Neutrophil (primary cell): ENCODE measurements at regions not wholly inside any gene's neighbourhood (a gene's known extent, or its start where the extent isn't known, plus 50 kb on each side); places are given as distances from the start of the nearest gene placed in this dataset.

Experiments
- H3K27ac ChIP-seq: fragments of 200-600 bp; sonication (generic); 2 replicates; pipeline ENCODE4 v1.5.1; 2016; ENCODE audit warnings: mild to moderate bottlenecking, moderate library complexity
- H3K27me3 ChIP-seq: fragments of 200-600 bp; sonication (generic); 2 replicates; pipeline ENCODE4 v1.6.0; 2016; ENCODE audit warnings: mild to moderate bottlenecking
- H3K36me3 ChIP-seq: fragments of 200-600 bp; sonication (generic); 2 replicates; pipeline ENCODE4 v1.5.1; 2017
- H3K4me1 ChIP-seq, 2 experiments: fragments of 200-600 bp in 1 of 2; sonication (generic) in 1 of 2; 1 replicate in 1 of 2; 2 replicates in 1 of 2; pipeline versions ENCODE4 v1.5.1 to v1.6.1; 2013 to 2016; ENCODE audit warnings: low read depth in 1 of 2, low read length in 1 of 2, mild to moderate bottlenecking in 1 of 2, moderate library complexity in 1 of 2; ENCODE audit not compliant: control insufficient read depth in 1 of 2, insufficient read depth in 1 of 2
- H3K4me3 ChIP-seq, 2 experiments: fragments of 200-600 bp in 1 of 2; sonication (generic) in 1 of 2; 1 replicate in 1 of 2; 2 replicates in 1 of 2; pipeline ENCODE4 v1.5.1; 2013 to 2016; ENCODE audit warnings: low read depth in 1 of 2, low read length in 1 of 2, mild to moderate bottlenecking in 1 of 2, moderate library complexity in 1 of 2
- H3K9me3 ChIP-seq: fragments of 200-600 bp; sonication (generic); 2 replicates; pipeline ENCODE4 v1.5.1; 2016
- TF ChIP-seq, protein P1 (sequence below): fragments of 200-600 bp; sonication (generic); IDR thresholded peaks from 2 replicates; pipeline ENCODE4 v1.5.1; 2016; ENCODE audit warnings: antibody characterized with exemption

DNA sequence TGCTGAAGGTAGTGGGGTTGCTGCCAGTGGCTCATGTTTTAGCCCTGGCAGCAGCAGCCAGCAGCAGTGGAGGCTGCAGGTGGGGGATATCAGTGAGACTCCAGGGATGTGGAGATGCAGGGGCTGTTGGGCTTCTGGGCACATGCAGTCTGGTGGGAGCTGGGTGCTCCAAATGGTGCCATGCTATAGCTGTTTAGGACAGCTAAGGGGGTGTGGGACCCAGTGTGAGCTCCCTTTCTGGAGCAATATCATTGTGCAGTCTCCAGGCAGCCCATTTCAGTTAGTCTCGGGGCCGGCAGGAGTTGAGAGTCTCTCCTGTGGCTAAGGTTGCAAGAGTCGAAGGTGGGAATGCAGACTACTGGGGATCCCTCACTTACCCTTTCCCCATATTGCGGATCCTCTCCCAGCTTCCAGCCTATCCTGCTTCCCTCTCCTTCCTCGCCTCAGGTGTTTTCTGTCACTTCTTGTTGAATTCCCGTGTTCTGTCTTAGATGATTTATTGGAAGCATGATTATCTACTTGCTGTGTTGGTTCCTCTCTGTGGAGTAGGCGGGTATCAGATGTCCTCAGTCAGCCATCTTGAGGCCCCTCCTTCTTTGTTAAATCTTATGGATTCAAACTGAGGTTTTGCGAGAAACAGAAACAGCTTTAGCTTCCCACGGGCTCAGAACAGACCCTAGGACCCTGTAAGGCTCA, 112.0 kb downstream of the FAM43A start:
- Histone ChIP-seq H3K9me3 (no peaks in the 10 kb centered on the region), H3K4me3 (no peak overlapping the region), H3K4me1 (no peaks in the 10 kb centered on the region), H3K27ac (no peak overlapping the region), H3K27me3 (no peaks in the 10 kb centered on the region), H3K36me3 (no peaks in the 10 kb centered on the region)
- TF ChIP-seq, protein P1, sequence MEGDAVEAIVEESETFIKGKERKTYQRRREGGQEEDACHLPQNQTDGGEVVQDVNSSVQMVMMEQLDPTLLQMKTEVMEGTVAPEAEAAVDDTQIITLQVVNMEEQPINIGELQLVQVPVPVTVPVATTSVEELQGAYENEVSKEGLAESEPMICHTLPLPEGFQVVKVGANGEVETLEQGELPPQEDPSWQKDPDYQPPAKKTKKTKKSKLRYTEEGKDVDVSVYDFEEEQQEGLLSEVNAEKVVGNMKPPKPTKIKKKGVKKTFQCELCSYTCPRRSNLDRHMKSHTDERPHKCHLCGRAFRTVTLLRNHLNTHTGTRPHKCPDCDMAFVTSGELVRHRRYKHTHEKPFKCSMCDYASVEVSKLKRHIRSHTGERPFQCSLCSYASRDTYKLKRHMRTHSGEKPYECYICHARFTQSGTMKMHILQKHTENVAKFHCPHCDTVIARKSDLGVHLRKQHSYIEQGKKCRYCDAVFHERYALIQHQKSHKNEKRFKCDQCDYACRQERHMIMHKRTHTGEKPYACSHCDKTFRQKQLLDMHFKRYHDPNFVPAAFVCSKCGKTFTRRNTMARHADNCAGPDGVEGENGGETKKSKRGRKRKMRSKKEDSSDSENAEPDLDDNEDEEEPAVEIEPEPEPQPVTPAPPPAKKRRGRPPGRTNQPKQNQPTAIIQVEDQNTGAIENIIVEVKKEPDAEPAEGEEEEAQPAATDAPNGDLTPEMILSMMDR: no peak

DNA sequence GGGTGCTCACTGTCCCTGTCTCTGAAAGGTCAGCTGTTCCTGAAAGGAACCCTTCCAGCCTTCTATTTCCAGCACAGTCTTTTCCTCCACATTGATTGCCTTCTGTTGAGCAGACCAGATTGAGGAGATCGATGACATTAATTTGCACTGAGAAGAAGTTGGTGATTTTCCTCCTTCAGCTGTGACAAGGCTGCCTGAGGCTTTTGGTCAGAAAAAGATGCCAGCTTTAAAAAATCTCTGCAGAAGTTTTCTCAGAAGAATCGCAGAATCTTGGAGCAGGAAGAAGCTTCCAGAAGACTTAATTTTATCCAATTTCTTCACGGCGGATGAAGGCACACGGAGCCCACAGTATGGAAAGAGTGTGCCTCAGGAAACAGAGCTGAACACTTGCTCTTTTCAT, 112.8 kb downstream of the FAM43A start:
- no peaks in the 10 kb centered on the region for H3K27me3 ChIP-seq
- H3K4me3 ChIP-seq: no peak overlapping the region
- H3K36me3 ChIP-seq: no peaks in the 10 kb centered on the region
- TF ChIP-seq, protein P1: no peak
- H3K27ac ChIP-seq: no peak overlapping the region
- H3K4me1 ChIP-seq: no peaks in the 10 kb centered on the region
- H3K9me3 ChIP-seq: no peaks in the 10 kb centered on the region

DNA sequence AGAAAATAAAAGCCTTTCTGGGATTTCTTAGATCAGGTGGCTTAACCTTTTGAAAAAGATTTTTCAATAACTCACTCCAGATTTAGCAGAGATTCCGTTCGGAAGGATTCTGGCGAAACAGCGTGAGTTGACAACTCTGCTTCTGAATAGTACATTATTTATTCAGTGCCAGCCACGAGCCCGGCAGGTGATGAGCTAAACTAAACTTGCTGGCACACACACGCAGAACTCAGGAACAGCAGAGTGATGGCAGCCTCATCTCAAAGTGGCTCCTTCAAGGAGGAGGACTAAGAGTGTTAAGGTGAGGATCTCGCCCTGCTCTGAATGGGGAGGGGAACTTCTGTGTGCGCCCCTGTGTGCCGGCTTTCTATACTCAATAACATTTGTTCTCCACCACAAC, 114.3 kb downstream of the FAM43A start:
- Histone ChIP-seq H3K27ac (no peak overlapping the region), H3K36me3 (no peaks in the 10 kb centered on the region), H3K4me3 (no peak overlapping the region), H3K9me3 (no peaks in the 10 kb centered on the region), H3K4me1 (no peaks in the 10 kb centered on the region), H3K27me3 (no peaks in the 10 kb centered on the region)
- TF ChIP-seq, protein P1: no peak

DNA sequence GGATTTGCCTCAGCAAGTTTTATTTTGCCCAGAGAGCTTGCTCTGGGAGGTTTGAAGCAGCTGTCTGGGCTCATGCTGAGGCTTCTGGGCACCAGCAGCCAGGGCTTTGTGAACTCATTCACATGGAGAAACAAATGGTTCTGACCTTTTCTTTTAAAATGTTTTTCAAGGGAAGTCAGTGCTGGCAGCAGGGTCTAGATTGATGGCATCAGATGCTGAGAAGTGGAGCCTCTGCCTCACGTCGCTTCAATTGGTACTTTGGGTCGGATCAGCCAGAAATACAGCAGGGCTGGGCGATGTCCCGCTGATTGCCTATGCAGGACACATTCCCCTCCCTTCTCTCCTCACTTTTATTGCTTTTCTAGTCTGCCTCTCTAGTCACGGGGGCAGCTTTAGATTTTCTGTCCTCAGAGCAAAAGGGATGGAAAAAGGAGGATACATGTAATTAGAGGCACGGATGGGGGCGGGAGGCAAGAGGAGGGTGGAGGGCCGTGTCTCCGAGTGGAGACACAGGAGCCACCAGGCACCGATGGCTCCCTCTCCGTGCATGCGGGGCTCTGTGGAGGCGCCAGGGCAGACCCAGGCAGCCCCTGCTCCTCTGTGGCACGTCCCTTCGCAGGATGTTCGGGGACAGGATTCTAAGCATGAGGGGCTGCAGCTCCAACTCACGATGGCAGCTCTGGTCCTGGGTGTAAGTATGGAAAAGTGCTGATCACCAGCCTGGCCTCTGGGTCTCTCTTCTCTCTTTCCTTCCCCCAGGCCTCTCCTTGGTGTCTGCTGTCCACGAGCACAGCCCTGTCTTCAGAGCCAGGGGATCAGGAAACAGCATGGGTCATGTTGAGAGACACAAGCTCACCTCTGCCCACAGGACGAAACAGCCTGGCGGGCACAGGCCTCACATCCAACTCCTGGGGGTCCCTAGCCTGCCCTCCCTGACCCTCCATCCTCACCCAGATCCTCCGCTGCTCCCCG, 116.1 kb downstream of the FAM43A start:
- no peak overlapping the region for H3K27ac ChIP-seq
- no peaks in the 10 kb centered on the region for H3K36me3 ChIP-seq
- TF ChIP-seq, protein P1: no peak
- H3K4me3 ChIP-seq: no peak overlapping the region
- no peaks in the 10 kb centered on the region for H3K9me3 ChIP-seq
- H3K4me1 ChIP-seq: no peaks in the 10 kb centered on the region
- no peaks in the 10 kb centered on the region for H3K27me3 ChIP-seq

DNA sequence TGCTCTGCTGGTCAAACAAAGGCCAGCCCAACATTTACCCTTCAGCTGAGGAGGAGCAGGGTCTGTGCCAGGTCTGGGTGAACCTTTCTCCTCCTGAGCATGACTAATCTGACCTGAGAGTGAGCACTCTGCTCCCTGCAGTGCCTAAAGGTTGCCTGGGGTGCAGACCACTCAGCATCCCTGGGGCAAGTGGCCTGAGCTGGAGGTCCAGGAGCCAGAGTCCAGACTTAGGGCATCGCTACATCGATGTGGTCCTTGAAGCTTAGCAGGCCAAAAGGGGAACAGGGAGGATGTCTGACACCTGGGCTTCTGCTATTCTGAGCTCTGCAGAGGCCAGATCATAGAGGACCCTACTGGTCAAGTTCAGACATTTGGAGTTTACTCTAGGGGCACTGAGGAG, 119.1 kb downstream of the FAM43A start:
- Histone ChIP-seq H3K4me3 (no peak overlapping the region), H3K27ac (no peak overlapping the region), H3K4me1 (no peaks in the 10 kb centered on the region), H3K27me3 (no peaks in the 10 kb centered on the region), H3K36me3 (no peaks in the 10 kb centered on the region), H3K9me3 (no peaks in the 10 kb centered on the region)
- TF ChIP-seq, protein P1: no peak
